ENCODE measurements at regions not wholly inside any gene's neighbourhood (a gene's known extent, or its start where the extent isn't known, plus 50 kb on each side); places are given as distances from the start of the nearest gene placed in this dataset.

GRCh38 chr11:34819740-34820482 is 96.3 kb downstream of the APIP start:
- no peak overlapping the region for H4K8ac ChIP-seq (ENCODE audit: extremely low read depth, insufficient read depth, low read length)
- H3K4me3 ChIP-seq (ENCODE audit: extremely low read depth in 1 of 4, insufficient read depth in 2 of 4, low read depth in 3 of 4, low read length in 4 of 4) = no peak overlapping the region
- H3K23ac ChIP-seq (ENCODE audit: insufficient read length) = no peak overlapping the region
- whole genome bisulfite sequencing, 2 experiments (ENCODE audit: extremely low coverage in 1 of 2, insufficient coverage in 1 of 2, insufficient read length in 1 of 2, insufficient replicate concordance in 2 of 2, low coverage in 1 of 2, low lambda C conversion rate in 2 of 2, missing lambda C conversion rate in 1 of 2) = 91% methylated on average over 6 of the region's 6 CpGs; no CpG with 5 or more reads in 1 of the 2 experiments
- H3K79me2 ChIP-seq (ENCODE audit: control insufficient read depth in 1 of 2, insufficient read depth in 2 of 2, low read length in 2 of 2) = no peaks in the 10 kb centered on the region
- DNase-seq (ENCODE audit: low read depth in 1 of 2, low spot score in 2 of 2) (no peak), FAIRE-seq (no peak)
- no peaks in the 10 kb centered on the region for H3K79me1 ChIP-seq (ENCODE audit: low read depth, low read length)
- H2BK20ac ChIP-seq (ENCODE audit: low read length) = no peak overlapping the region
- no peak overlapping the region for H2BK120ac ChIP-seq (replicated peaks; ENCODE audit: low read depth, low read length)
- H2AFZ ChIP-seq (ENCODE audit: low read length) = no peak overlapping the region
- no peak overlapping the region for H3K4ac ChIP-seq (replicated peaks; ENCODE audit: insufficient read length, low read depth, low read length)
- no peaks in the 10 kb centered on the region for H3K4me1 ChIP-seq (replicated peaks in 1 of 4; ENCODE audit: control insufficient read depth in 3 of 4, insufficient read depth in 4 of 4, low read length in 3 of 4)
- no peak overlapping the region for H2AK5ac ChIP-seq (ENCODE audit: low read depth, low read length)
- ChIA-PET CTCF (ENCODE audit: partially characterized antibody) (interaction anchor here (0.9 to 2.8 kb wide), 3 partner anchors 22 to 174 kb away, joined by 3 to 15 read pairs (median 4); no protein-coding TSS in a partner anchor), POLR2A (ENCODE audit: partially characterized antibody) (no interaction called here)
- H3K36me3 ChIP-seq (ENCODE audit: control insufficient read depth in 2 of 4, insufficient read depth in 4 of 4, low read length in 3 of 4) = no peaks in the 10 kb centered on the region
- no peak overlapping the region for H2BK15ac ChIP-seq (ENCODE audit: low read length)
- H3K18ac ChIP-seq (ENCODE audit: extremely low read depth, low read length) = no peak overlapping the region
- no peaks in the 10 kb centered on the region; a peak in 1 of 4 replicates for H3K9me3 ChIP-seq (ENCODE audit: insufficient read depth in 2 of 2, low read depth in 1 of 2, low read length in 1 of 2)
- H3K4me2 ChIP-seq (ENCODE audit: insufficient read depth in 1 of 2, low read depth in 2 of 2, low read length in 2 of 2) = no peak overlapping the region
- H4K5ac ChIP-seq (ENCODE audit: insufficient read length, low read depth, low read length) = no peak overlapping the region
- H4K91ac ChIP-seq (replicated peaks; ENCODE audit: insufficient read length, low read length) = no peak overlapping the region
- H3K23me2 ChIP-seq (ENCODE audit: low read depth, low read length) = no peaks in the 10 kb centered on the region
- H2BK5ac ChIP-seq (ENCODE audit: low read depth, low read length) = no peak overlapping the region
- no peak overlapping the region for H3K14ac ChIP-seq (ENCODE audit: insufficient read length)
- no peak overlapping the region for H2BK12ac ChIP-seq (ENCODE audit: low read depth, low read length)
- H3K27ac ChIP-seq (ENCODE audit: low read depth, low read length) = no peak overlapping the region
- no peak overlapping the region for H3K56ac ChIP-seq (replicated peaks; ENCODE audit: insufficient read length, low read depth, low read length)
- H3K27me3 ChIP-seq (replicated peaks in 1 of 4; ENCODE audit: control insufficient read depth in 3 of 4, extremely low read depth in 1 of 4, insufficient read depth in 3 of 4, low read length in 3 of 4) = no peaks in the 10 kb centered on the region
- H4K20me1 ChIP-seq (replicated peaks in 1 of 2; ENCODE audit: control insufficient read depth in 1 of 2, insufficient read depth in 2 of 2, low read length in 2 of 2) = no peaks in the 10 kb centered on the region
- H3K9ac ChIP-seq (replicated peaks in 1 of 4; ENCODE audit: extremely low read depth in 1 of 4, low read depth in 3 of 4, low read length in 3 of 4) = no peak overlapping the region
- no peak for TF ChIP-seq KDM1A (IDR thresholded peaks at IDR 0.05; ENCODE audit: borderline replicate concordance, low read length)
- TF ChIP-seq RFX5 (IDR thresholded peaks at IDR 0.05; ENCODE audit: borderline replicate concordance, low read depth, low read length) = no peak

Data from H1 (cell line).